ENCODE measurements at regions not wholly inside any gene's neighbourhood (a gene's known extent, or its start where the extent isn't known, plus 50 kb on each side); places are given as distances from the start of the nearest gene placed in this dataset. TPM values are rescaled to one million over a fixed set of nuclear protein-coding genes. Genes with fewer than 3 reads are reported as not detected.

DNA sequence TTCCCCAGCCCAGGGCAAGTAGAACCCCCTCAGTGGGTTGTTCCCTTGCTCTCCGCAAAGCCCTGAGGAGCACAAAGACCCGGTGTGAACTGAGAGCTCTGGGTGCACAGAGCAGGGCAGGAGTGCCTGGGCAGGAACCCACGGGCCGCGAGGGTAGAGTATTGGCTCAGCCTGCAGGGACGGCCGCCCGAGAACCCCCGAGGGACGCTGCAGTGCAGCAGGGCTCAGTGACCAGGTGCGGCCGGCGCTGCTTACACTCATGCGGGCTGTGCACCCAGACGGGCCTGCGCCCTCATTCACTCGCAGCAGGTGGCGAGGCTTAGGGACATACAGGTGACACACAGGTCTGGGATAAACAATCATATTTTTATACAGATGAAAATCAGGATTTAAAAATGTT is 51.9 kb upstream of the PDE10A start:
- H3K9me3 ChIP-seq (ENCODE audit: control insufficient read depth, insufficient read depth, low read length), result peaks cover 2% of the 10 kb centered on the region
- H3K4me1 ChIP-seq (ENCODE audit: control insufficient read depth, insufficient read depth, low read length), result no peaks in the 10 kb centered on the region
- DNase-seq (ENCODE audit: low read depth in 4 of 6, low spot score in 6 of 6), result no peak
- peaks cover 2% of the 10 kb centered on the region for H3K27me3 ChIP-seq (ENCODE audit: control insufficient read depth, insufficient read depth, low read length)
- no peak overlapping the region for H3K27ac ChIP-seq (ENCODE audit: low read depth, low read length)
- no peak overlapping the region for H3K4me3 ChIP-seq (ENCODE audit: low read depth, low read length)
- WGBS (ENCODE audit: insufficient coverage), result 95% methylated on average over 11 of the region's 18 CpGs
- H3K36me3 ChIP-seq (ENCODE audit: control insufficient read depth, insufficient read depth, low read length), result no peaks in the 10 kb centered on the region

DNA sequence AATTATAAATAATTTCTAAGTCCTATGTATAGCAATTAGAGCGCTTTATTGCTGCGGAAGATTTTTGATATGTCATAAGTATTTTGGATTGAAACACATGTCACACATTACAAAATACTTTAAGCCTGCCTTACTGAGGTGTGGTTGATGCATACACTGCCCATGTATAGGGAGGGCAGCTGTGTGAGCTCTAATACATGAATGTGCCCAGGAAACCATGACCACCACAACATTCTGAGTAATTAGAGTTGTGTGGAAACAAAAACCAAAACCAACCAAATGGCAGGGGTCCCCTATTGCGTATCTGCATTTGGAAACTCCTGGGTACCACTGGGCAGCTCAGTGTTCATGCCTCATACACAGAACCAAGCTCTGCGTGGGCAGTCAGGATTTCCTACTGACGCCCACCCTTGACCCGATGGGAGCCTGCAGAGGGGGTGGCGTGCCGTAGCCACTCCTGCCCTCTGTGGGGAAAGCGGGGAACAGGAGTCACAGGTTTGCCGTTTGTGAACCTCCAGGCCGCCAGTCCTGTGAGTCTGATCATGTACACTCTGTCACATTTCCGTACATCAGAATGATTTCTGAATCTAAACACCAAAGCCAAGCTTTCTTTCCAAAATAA is 50.9 kb upstream of the PDE10A start:
- H3K27ac ChIP-seq (ENCODE audit: low read depth, low read length), result no peak overlapping the region
- no peak overlapping the region for H3K4me3 ChIP-seq (ENCODE audit: low read depth, low read length)
- H3K4me1 ChIP-seq (ENCODE audit: control insufficient read depth, insufficient read depth, low read length), result no peaks in the 10 kb centered on the region
- no peaks in the 10 kb centered on the region for H3K36me3 ChIP-seq (ENCODE audit: control insufficient read depth, insufficient read depth, low read length)
- H3K27me3 ChIP-seq (ENCODE audit: control insufficient read depth, insufficient read depth, low read length), result peaks cover 2% of the 10 kb centered on the region
- WGBS (ENCODE audit: insufficient coverage), result 88% methylated on average over 9 of the region's 12 CpGs
- no peak for DNase-seq (ENCODE audit: low read depth in 4 of 6, low spot score in 6 of 6)
- peaks cover 2% of the 10 kb centered on the region for H3K9me3 ChIP-seq (ENCODE audit: control insufficient read depth, insufficient read depth, low read length)

Small RNA genes lying in the stretch of these regions (small RNA-seq; reads per million reads assigned to genes)
- gene RNU6-730P (ENCODE audit: low replicate concordance), result not detected

All from spinal cord (tissue), 10 donors.